HG02852 (cell line): ENCODE measurements at regions not wholly inside any gene's neighbourhood (a gene's known extent, or its start where the extent isn't known, plus 50 kb on each side); places are given as distances from the start of the nearest gene placed in this dataset.

Source experiments
- ATAC-seq: cut with Tn5 transposase; IDR thresholded peaks from one replicate; pipeline ENCODE4 v1.9.1; 2021; ENCODE audit warnings: mild to moderate bottlenecking, moderate library complexity; ENCODE audit not compliant: unreplicated experiment

- ATAC-seq = no peak
Observed at GRCh38 chr16:50884066-50884860, 142.4 kb downstream of the CYLD start.

GRCh38 chr16:50881956-50882355, 140.1 kb downstream of the CYLD start:
- ATAC-seq = no peak

GRCh38 chr16:50881331-50881830, 139.5 kb downstream of the CYLD start:
- no peak for ATAC-seq

GRCh38 chr16:50880926-50881325, 139.0 kb downstream of the CYLD start:
- no peak for ATAC-seq

GRCh38 chr16:50879873-50880695, 138.2 kb downstream of the CYLD start:
- ATAC-seq = no peak

GRCh38 chr16:50878966-50879615, 137.2 kb downstream of the CYLD start:
- no peak for ATAC-seq

GRCh38 chr16:50878536-50878935, 136.7 kb downstream of the CYLD start:
- ATAC-seq = no peak

GRCh38 chr16:50876263-50876662, 134.4 kb downstream of the CYLD start:
- no peak for ATAC-seq

GRCh38 chr16:50868577-50868976, 126.7 kb downstream of the CYLD start:
- ATAC-seq = no peak

GRCh38 chr16:50866806-50867205, 124.9 kb downstream of the CYLD start:
- ATAC-seq = no peak

GRCh38 chr16:50864386-50864785, 122.5 kb downstream of the CYLD start:
- no peak for ATAC-seq

- ATAC-seq = no peak
Observed at GRCh38 chr16:50863644-50864144, 121.8 kb downstream of the CYLD start.

GRCh38 chr16:50862818-50863643, 121.1 kb downstream of the CYLD start:
- ATAC-seq = no peak

- no peak for ATAC-seq
Observed at GRCh38 chr16:50861970-50862411, 120.1 kb downstream of the CYLD start.

GRCh38 chr16:50861451-50861850, 119.6 kb downstream of the CYLD start:
- no peak for ATAC-seq

GRCh38 chr16:50859628-50860360, 117.9 kb downstream of the CYLD start:
- no peak for ATAC-seq

GRCh38 chr16:50858877-50859627, 117.2 kb downstream of the CYLD start:
- ATAC-seq = no peak

- no peak for ATAC-seq
Observed at GRCh38 chr16:50858376-50858775, 116.5 kb downstream of the CYLD start.

- ATAC-seq = no peak
Observed at GRCh38 chr16:50857881-50858280, 116.0 kb downstream of the CYLD start.
